Astrocyte (in vitro differentiated cells and primary cell): ENCODE measurements at regions not wholly inside any gene's neighbourhood (a gene's known extent, or its start where the extent isn't known, plus 50 kb on each side); places are given as distances from the start of the nearest gene placed in this dataset.

Experiments
- EZH2 ChIP-seq: IDR thresholded peaks from 2 replicates; pipeline ENCODE4 v1.6.1; 2012; ENCODE audit warnings: mild to moderate bottlenecking, low read length, inconsistent platforms; ENCODE audit not compliant: insufficient read depth
- TF ChIP-seq, protein P1 (sequence below): IDR thresholded peaks from 2 replicates; pipeline ENCODE4 v1.5.1; 2011; ENCODE audit warnings: low read depth, mild to moderate bottlenecking, inconsistent platforms, low read length, moderate library complexity; ENCODE audit not compliant: insufficient read depth

DNA sequence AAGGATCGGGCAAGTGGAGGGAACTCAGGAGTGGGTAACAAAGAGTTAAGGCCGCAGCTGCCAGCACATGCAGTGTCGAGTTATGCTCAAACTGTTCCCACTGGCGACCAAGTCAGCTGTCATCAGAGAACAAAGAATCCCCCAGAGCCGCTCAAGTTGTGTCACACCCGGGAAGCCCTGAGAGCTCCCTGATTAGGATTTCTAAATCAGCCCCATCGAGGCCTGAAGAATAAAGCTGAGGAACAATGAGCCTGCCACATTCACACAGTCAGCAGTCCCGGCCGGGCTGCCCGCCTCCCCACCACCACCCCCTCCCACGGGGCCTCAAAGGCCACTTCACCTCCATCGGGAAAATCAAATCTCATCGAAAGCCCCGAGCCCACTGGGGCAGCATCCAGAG, 84.5 kb downstream of the SOX9 start:
- TF ChIP-seq, protein P1, sequence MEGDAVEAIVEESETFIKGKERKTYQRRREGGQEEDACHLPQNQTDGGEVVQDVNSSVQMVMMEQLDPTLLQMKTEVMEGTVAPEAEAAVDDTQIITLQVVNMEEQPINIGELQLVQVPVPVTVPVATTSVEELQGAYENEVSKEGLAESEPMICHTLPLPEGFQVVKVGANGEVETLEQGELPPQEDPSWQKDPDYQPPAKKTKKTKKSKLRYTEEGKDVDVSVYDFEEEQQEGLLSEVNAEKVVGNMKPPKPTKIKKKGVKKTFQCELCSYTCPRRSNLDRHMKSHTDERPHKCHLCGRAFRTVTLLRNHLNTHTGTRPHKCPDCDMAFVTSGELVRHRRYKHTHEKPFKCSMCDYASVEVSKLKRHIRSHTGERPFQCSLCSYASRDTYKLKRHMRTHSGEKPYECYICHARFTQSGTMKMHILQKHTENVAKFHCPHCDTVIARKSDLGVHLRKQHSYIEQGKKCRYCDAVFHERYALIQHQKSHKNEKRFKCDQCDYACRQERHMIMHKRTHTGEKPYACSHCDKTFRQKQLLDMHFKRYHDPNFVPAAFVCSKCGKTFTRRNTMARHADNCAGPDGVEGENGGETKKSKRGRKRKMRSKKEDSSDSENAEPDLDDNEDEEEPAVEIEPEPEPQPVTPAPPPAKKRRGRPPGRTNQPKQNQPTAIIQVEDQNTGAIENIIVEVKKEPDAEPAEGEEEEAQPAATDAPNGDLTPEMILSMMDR: no peak
- TF ChIP-seq EZH2: no peak
